ENCODE measurements at regions not wholly inside any gene's neighbourhood (a gene's known extent, or its start where the extent isn't known, plus 50 kb on each side); places are given as distances from the start of the nearest gene placed in this dataset.

DNA sequence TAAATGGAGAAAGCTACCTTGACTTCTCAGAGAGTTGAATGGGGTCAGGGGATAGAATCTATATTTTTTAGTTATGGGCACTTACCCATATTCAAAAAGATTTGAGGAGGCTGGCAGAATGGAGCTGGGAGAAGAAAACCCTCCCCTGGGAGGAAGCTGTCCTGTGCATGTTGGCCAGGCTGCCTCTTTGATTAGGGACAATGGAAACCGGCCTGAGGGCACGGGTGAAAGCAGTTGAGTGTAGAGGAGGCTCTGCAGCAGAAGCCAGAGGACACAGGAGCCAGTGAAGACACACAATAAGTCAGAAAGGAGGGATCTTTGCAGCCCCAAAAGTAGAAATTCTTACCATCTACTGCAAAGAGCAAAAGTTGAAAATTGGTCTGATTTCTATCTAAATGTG, 66.6 kb upstream of the B3GAT1 start:
- Histone ChIP-seq H3K14ac (ENCODE audit: insufficient read depth, low read length) (no peak overlapping the region), H3K27ac (ENCODE audit: insufficient read length, low read depth, low read length) (no peak overlapping the region), H2BK12ac (ENCODE audit: insufficient read length, low read depth, low read length) (no peak overlapping the region), H3K79me2 (ENCODE audit: insufficient read depth, low read length) (no peaks in the 10 kb centered on the region), H3K18ac (ENCODE audit: insufficient read length, low read depth, low read length) (no peak overlapping the region), H3K56ac (ENCODE audit: insufficient read length, low read depth, low read length) (no peak overlapping the region), H4K8ac (replicated peaks; ENCODE audit: insufficient read length, low read depth, low read length) (no peak overlapping the region), H2BK120ac (ENCODE audit: low read depth, low read length, poor library complexity, severe bottlenecking) (no peak overlapping the region), H4K20me1 (ENCODE audit: control insufficient read depth, insufficient read depth, insufficient read length) (no peaks in the 10 kb centered on the region), H3K4me2 (ENCODE audit: insufficient read depth, insufficient read length, low read length) (no peak overlapping the region), H3K27me3 (ENCODE audit: insufficient read depth, low read length) (no peaks in the 10 kb centered on the region; the same call in 1 of the 2 replicates), H2AFZ (ENCODE audit: low read length) (no peak overlapping the region), H4K5ac (ENCODE audit: insufficient read length, low read depth, low read length) (no peak overlapping the region), H3K4ac (ENCODE audit: low read depth, low read length) (no peak overlapping the region), H3K79me1 (ENCODE audit: insufficient read depth, low read depth, low read length, poor library complexity, severe bottlenecking) (no peaks in the 10 kb centered on the region), H2AK5ac (ENCODE audit: insufficient read length, low read length) (no peak overlapping the region), H3K9ac (ENCODE audit: extremely low read depth, insufficient read length, low read length) (no peak overlapping the region), H3K23ac (ENCODE audit: insufficient read length, low read depth, low read length) (no peak overlapping the region), H3K23me2 (ENCODE audit: insufficient read length, low read depth, low read length, poor library complexity, severe bottlenecking) (no peaks in the 10 kb centered on the region), H3K9me3 (ENCODE audit: control insufficient read depth, low read depth, low read length) (no peaks in the 10 kb centered on the region), H3T11ph (ENCODE audit: low read length) (no peak overlapping the region), H3K4me1 (ENCODE audit: insufficient read depth, low read length) (peaks cover 6% of the 10 kb centered on the region; the same call in 1 of the 2 replicates), H4K91ac (ENCODE audit: insufficient read length, low read depth, low read length) (no peak overlapping the region), H2BK5ac (ENCODE audit: insufficient read length, low read length) (no peak overlapping the region), H2BK20ac (ENCODE audit: low read depth, low read length, poor library complexity, severe bottlenecking) (no peak overlapping the region), H2BK15ac (ENCODE audit: low read depth, low read length) (no peak overlapping the region)
- Mint-ChIP-seq H3K27me3 (ENCODE audit: low read depth) (peaks cover 36% of the 10 kb centered on the region), H3K4me3 (no peak overlapping the region), H3K4me1 (peaks cover 28 to 35% of the 10 kb centered on the region in 2 experiments), H3K27ac (no peak overlapping the region), H3K9me3 (no peaks in the 10 kb centered on the region; a peak in 1 of 5 replicates), H3K36me3 (ENCODE audit: insufficient read depth in 1 of 3, low read depth in 3 of 3) (no peaks in the 10 kb centered on the region)
- WGBS (ENCODE audit: extremely low coverage, insufficient read length, low lambda C conversion rate), result no CpG with 5 or more reads among the region's 2 CpGs
- peak; percentile 30 for DNase-seq
- TF ChIP-seq, protein P1, sequence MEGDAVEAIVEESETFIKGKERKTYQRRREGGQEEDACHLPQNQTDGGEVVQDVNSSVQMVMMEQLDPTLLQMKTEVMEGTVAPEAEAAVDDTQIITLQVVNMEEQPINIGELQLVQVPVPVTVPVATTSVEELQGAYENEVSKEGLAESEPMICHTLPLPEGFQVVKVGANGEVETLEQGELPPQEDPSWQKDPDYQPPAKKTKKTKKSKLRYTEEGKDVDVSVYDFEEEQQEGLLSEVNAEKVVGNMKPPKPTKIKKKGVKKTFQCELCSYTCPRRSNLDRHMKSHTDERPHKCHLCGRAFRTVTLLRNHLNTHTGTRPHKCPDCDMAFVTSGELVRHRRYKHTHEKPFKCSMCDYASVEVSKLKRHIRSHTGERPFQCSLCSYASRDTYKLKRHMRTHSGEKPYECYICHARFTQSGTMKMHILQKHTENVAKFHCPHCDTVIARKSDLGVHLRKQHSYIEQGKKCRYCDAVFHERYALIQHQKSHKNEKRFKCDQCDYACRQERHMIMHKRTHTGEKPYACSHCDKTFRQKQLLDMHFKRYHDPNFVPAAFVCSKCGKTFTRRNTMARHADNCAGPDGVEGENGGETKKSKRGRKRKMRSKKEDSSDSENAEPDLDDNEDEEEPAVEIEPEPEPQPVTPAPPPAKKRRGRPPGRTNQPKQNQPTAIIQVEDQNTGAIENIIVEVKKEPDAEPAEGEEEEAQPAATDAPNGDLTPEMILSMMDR (conservative IDR thresholded peaks at IDR 0.05), result no peak
